GM23248 (cell line): ENCODE measurements at regions not wholly inside any gene's neighbourhood (a gene's known extent, or its start where the extent isn't known, plus 50 kb on each side); places are given as distances from the start of the nearest gene placed in this dataset.
A peak's percentile ranks its signal among the peaks of the same experiment; 100 is the strongest.

ENCODE experiments used
- DNase-seq: peaks from one replicate; pipeline ENCODE4 v3.0.0-alpha.2; 2015
- H2AFZ ChIP-seq: fragments of 200-600 bp; sonication (generic); 2 replicates; pipeline ENCODE4 v1.6.1; 2016; ENCODE audit warnings: antibody characterized with exemption
- H3F3A ChIP-seq: fragments of 200-600 bp; sonication (generic); 2 replicates; pipeline ENCODE4 v1.6.1; 2016; ENCODE audit warnings: mild to moderate bottlenecking, antibody characterized with exemption, mixed run types; ENCODE audit not compliant: insufficient read depth
- H3K27ac ChIP-seq: fragments of 200-600 bp; sonication (generic); 2 replicates; pipeline ENCODE4 v1.5.1; 2016; ENCODE audit warnings: mild to moderate bottlenecking
- H3K27me3 ChIP-seq: fragments of 200-600 bp; sonication (generic); replicated peaks from 2 replicates; pipeline ENCODE4 v1.6.1; 2016; ENCODE audit warnings: mild to moderate bottlenecking; ENCODE audit not compliant: insufficient read depth
- H3K36me3 ChIP-seq: fragments of 200-600 bp; sonication (generic); 2 replicates; pipeline ENCODE4 v1.6.1; 2016; ENCODE audit warnings: low read depth, mild to moderate bottlenecking
- H3K4me1 ChIP-seq: fragments of 200-600 bp; sonication (generic); 2 replicates; pipeline ENCODE4 v1.6.1; 2016; ENCODE audit warnings: mild to moderate bottlenecking; ENCODE audit not compliant: insufficient read depth
- H3K4me2 ChIP-seq: fragments of 200-600 bp; sonication (generic); one replicate; pipeline ENCODE4 v1.6.1; 2016; ENCODE audit warnings: mild to moderate bottlenecking; ENCODE audit not compliant: unreplicated experiment
- H3K4me3 ChIP-seq: fragments of 200-600 bp; sonication (generic); 2 replicates; pipeline ENCODE4 v1.5.1; 2016; ENCODE audit warnings: mild to moderate bottlenecking
- H3K79me2 ChIP-seq: fragments of 200-600 bp; sonication (generic); 2 replicates; pipeline ENCODE4 v1.6.1; 2016; ENCODE audit warnings: mild to moderate bottlenecking; ENCODE audit not compliant: insufficient read depth
- H3K9ac ChIP-seq: fragments of 200-600 bp; sonication (generic); 2 replicates; pipeline ENCODE4 v1.6.1; 2016; ENCODE audit warnings: mild to moderate bottlenecking
- H3K9me2 ChIP-seq: fragments of 200-600 bp; sonication (generic); 2 replicates; pipeline ENCODE4 v1.6.1; 2016; ENCODE audit warnings: mixed run types, mild to moderate bottlenecking, moderate library complexity; ENCODE audit not compliant: insufficient read depth
- H3K9me3 ChIP-seq: fragments of 200-600 bp; sonication (generic); one replicate; pipeline ENCODE4 v1.6.1; 2017; ENCODE audit warnings: low read depth
- H4K20me1 ChIP-seq: fragments of 200-600 bp; sonication (generic); 2 replicates; pipeline ENCODE4 v1.6.0; 2016; ENCODE audit not compliant: insufficient read depth
- EZH2 ChIP-seq: fragments of 200-600 bp; sonication (generic); IDR thresholded peaks from 2 replicates; pipeline ENCODE4 v1.6.1; 2018; ENCODE audit warnings: antibody characterized with exemption, mild to moderate bottlenecking; ENCODE audit not compliant: insufficient read depth, poor library complexity, severe bottlenecking
- EZH2phosphoT487 ChIP-seq: fragments of 200-600 bp; sonication (generic); IDR thresholded peaks from 2 replicates; pipeline ENCODE4 v1.6.1; 2018; ENCODE audit warnings: antibody characterized with exemption, moderate library complexity, mild to moderate bottlenecking, low read depth; ENCODE audit not compliant: insufficient read depth
- WGBS, 2 experiments: methylation state at CpG; one replicate each; pipeline ENCODE4 v1.1.6; 2015 to 2017; ENCODE audit warnings: low lambda C conversion rate in 2 of 2, low coverage in 1 of 2; ENCODE audit errors: missing lambda C conversion rate in 2 of 2; 5-methylcytosine and 5-hydroxymethylcytosine counted together
- in situ Hi-C: fragments of 300-500 bp; cut with MboI; formaldehyde crosslinking; loops from 2 replicates; pipeline ENCODE4 v1.15.0; 2020

GRCh38 chr14:95421741-95422140 is 94.7 kb downstream of the SYNE3 start:
- Histone ChIP-seq H3K27ac (no peak overlapping the region), H3F3A (no peaks in the 10 kb centered on the region), H3K36me3 (no peaks in the 10 kb centered on the region), H3K9ac (no peak overlapping the region), H2AFZ (no peak overlapping the region), H3K4me1 (no peaks in the 10 kb centered on the region), H3K27me3 (no peaks in the 10 kb centered on the region), H4K20me1 (no peaks in the 10 kb centered on the region), H3K4me3 (no peak overlapping the region), H3K9me3 (no peaks in the 10 kb centered on the region), H3K4me2 (no peak overlapping the region), H3K9me2 (no peaks in the 10 kb centered on the region), H3K79me2 (no peaks in the 10 kb centered on the region)
- 95 to 98% methylated on average over 8 of the region's 8 CpGs for WGBS, 2 experiments
- DNase-seq: no peak
- in situ Hi-C loops: no loop called here
- TF ChIP-seq EZH2 (no peak), EZH2phosphoT487 (no peak)

- no peaks in the 10 kb centered on the region for H3K27me3 ChIP-seq
- WGBS, 2 experiments: 78 to 88% methylated on average over 3 of the region's 3 CpGs
- no peaks in the 10 kb centered on the region for H4K20me1 ChIP-seq
- no peak overlapping the region for H3K4me3 ChIP-seq
- no peaks in the 10 kb centered on the region for H3K36me3 ChIP-seq
- DNase-seq: peak; percentile 13
- no peak overlapping the region for H3K4me2 ChIP-seq
- no peak overlapping the region for H3K27ac ChIP-seq
- no peaks in the 10 kb centered on the region for H3F3A ChIP-seq
- TF ChIP-seq EZH2phosphoT487 (no peak), EZH2 (no peak)
- no peaks in the 10 kb centered on the region for H3K79me2 ChIP-seq
- in situ Hi-C loops: no loop called here
- no peaks in the 10 kb centered on the region for H3K9me2 ChIP-seq
- no peaks in the 10 kb centered on the region for H3K9me3 ChIP-seq
- no peaks in the 10 kb centered on the region for H3K4me1 ChIP-seq
- no peak overlapping the region for H2AFZ ChIP-seq
- no peak overlapping the region for H3K9ac ChIP-seq
These were observed 96.4 kb downstream of the SYNE3 start for GRCh38 chr14:95420060-95420459.

GRCh38 chr14:95419569-95419968 is 96.9 kb downstream of the SYNE3 start:
- no peaks in the 10 kb centered on the region for H3K9me3 ChIP-seq
- TF ChIP-seq EZH2phosphoT487: no peak
- no peak for TF ChIP-seq EZH2
- no peak overlapping the region for H3K4me3 ChIP-seq
- no peaks in the 10 kb centered on the region for H3F3A ChIP-seq
- no peak for DNase-seq
- no peaks in the 10 kb centered on the region for H4K20me1 ChIP-seq
- no peak overlapping the region for H3K27ac ChIP-seq
- H2AFZ ChIP-seq: no peak overlapping the region
- H3K9me2 ChIP-seq: no peaks in the 10 kb centered on the region
- no peak overlapping the region for H3K9ac ChIP-seq
- H3K36me3 ChIP-seq: no peaks in the 10 kb centered on the region
- no peaks in the 10 kb centered on the region for H3K4me1 ChIP-seq
- no peaks in the 10 kb centered on the region for H3K79me2 ChIP-seq
- in situ Hi-C loops: no loop called here
- H3K27me3 ChIP-seq: no peaks in the 10 kb centered on the region
- 86% methylated on average over 4 of the region's 4 CpGs for WGBS, 2 experiments
- H3K4me2 ChIP-seq: no peak overlapping the region

- no peak overlapping the region for H3K27ac ChIP-seq
- in situ Hi-C loops: no loop called here
- no peaks in the 10 kb centered on the region for H3K79me2 ChIP-seq
- no peak overlapping the region for H2AFZ ChIP-seq
- H3K9me2 ChIP-seq: no peaks in the 10 kb centered on the region
- no peak overlapping the region for H3K4me2 ChIP-seq
- DNase-seq: no peak
- H4K20me1 ChIP-seq: no peaks in the 10 kb centered on the region
- 88 to 91% methylated on average over 3 of the region's 3 CpGs for WGBS, 2 experiments
- no peaks in the 10 kb centered on the region for H3K9me3 ChIP-seq
- H3K4me3 ChIP-seq: no peak overlapping the region
- H3F3A ChIP-seq: no peaks in the 10 kb centered on the region
- TF ChIP-seq EZH2phosphoT487 (no peak), EZH2 (no peak)
- no peaks in the 10 kb centered on the region for H3K27me3 ChIP-seq
- H3K9ac ChIP-seq: no peak overlapping the region
- H3K4me1 ChIP-seq: no peaks in the 10 kb centered on the region
- H3K36me3 ChIP-seq: no peaks in the 10 kb centered on the region
These were observed 97.6 kb downstream of the SYNE3 start for GRCh38 chr14:95418858-95419257.

- H3K27ac ChIP-seq: no peak overlapping the region
- 89 to 91% methylated on average over 7 of the region's 7 CpGs for WGBS, 2 experiments
- no peaks in the 10 kb centered on the region for H3K4me1 ChIP-seq
- no peak overlapping the region for H2AFZ ChIP-seq
- H4K20me1 ChIP-seq: no peaks in the 10 kb centered on the region
- H3F3A ChIP-seq: no peaks in the 10 kb centered on the region
- H3K9ac ChIP-seq: no peak overlapping the region
- H3K4me3 ChIP-seq: no peak overlapping the region
- in situ Hi-C loops: no loop called here
- H3K9me3 ChIP-seq: no peaks in the 10 kb centered on the region
- H3K79me2 ChIP-seq: no peaks in the 10 kb centered on the region
- TF ChIP-seq EZH2phosphoT487 (no peak), EZH2 (no peak)
- DNase-seq: no peak
- no peaks in the 10 kb centered on the region for H3K27me3 ChIP-seq
- H3K9me2 ChIP-seq: no peaks in the 10 kb centered on the region
- no peaks in the 10 kb centered on the region for H3K36me3 ChIP-seq
- H3K4me2 ChIP-seq: no peak overlapping the region
These were observed 97.8 kb upstream of the CLMN start for GRCh38 chr14:95417492-95417891.
